Right atrium auricular region (tissue), 2 donors: ENCODE measurements at regions not wholly inside any gene's neighbourhood (a gene's known extent, or its start where the extent isn't known, plus 50 kb on each side); places are given as distances from the start of the nearest gene placed in this dataset.

Source experiments
- DNase-seq: peaks from one replicate; pipeline ENCODE4 v3.0.0-alpha.2; 2019; ENCODE audit warnings: low spot score
- H3K27ac ChIP-seq, 2 donors: fragments of 200-600 bp; sonication (generic); 1 replicate in 1 of 2; 2 replicates in 1 of 2; pipeline ENCODE4 v1.5.1; 2016 to 2019
- H3K27me3 ChIP-seq, 2 donors: fragments of 200-600 bp; sonication (generic); one replicate each; pipeline versions ENCODE4 v1.5.1 to v1.6.0; 2017 to 2019
- H3K36me3 ChIP-seq: fragments of 200-600 bp; sonication (generic); one replicate; pipeline ENCODE4 v1.5.1; 2016
- H3K4me1 ChIP-seq, 2 donors: fragments of 200-600 bp; sonication (generic); one replicate each; pipeline versions ENCODE4 v1.5.1 to v1.6.0; 2017 to 2019
- H3K4me3 ChIP-seq, 2 donors: fragments of 200-600 bp; sonication (generic); 1 replicate in 1 of 2; 2 replicates in 1 of 2; pipeline ENCODE4 v1.5.1; 2017 to 2019; ENCODE audit warnings: mild to moderate bottlenecking in 1 of 2, moderate library complexity in 1 of 2
- H3K9me3 ChIP-seq, 2 donors: fragments of 200-600 bp; sonication (generic); one replicate each; pipeline ENCODE4 v1.5.1; 2019
- TF ChIP-seq, protein P1 (sequence below), 2 donors: fragments of 200-600 bp; sonication (generic); IDR thresholded peaks; one replicate each; pipeline ENCODE4 v1.5.1; 2019; ENCODE audit warnings: antibody characterized with exemption in 2 of 2

DNA sequence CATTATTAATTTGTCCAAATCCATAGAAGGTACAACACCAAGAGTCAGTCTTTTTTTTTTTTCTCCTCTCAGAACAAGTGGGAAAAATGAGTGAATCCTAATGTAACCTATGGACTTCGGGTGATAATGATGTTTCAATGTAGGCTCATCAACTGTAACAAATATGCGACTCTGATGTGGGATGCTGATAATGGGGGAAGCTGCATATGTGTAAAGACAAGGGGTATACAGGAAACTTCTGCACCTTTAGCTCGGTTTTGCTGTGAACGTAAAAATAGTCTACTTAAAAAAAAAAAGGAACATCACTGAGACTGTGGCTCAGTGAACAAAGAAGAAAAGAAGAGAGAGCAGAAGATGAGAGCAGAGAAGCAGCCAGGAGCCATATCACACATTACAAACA, 78.3 kb upstream of the ARHGAP32 start:
- no peak overlapping the region for H3K4me3 ChIP-seq
- no peak for DNase-seq
- H3K9me3 ChIP-seq, result no peaks in the 10 kb centered on the region
- H3K27ac ChIP-seq, result no peak overlapping the region
- TF ChIP-seq, protein P1, sequence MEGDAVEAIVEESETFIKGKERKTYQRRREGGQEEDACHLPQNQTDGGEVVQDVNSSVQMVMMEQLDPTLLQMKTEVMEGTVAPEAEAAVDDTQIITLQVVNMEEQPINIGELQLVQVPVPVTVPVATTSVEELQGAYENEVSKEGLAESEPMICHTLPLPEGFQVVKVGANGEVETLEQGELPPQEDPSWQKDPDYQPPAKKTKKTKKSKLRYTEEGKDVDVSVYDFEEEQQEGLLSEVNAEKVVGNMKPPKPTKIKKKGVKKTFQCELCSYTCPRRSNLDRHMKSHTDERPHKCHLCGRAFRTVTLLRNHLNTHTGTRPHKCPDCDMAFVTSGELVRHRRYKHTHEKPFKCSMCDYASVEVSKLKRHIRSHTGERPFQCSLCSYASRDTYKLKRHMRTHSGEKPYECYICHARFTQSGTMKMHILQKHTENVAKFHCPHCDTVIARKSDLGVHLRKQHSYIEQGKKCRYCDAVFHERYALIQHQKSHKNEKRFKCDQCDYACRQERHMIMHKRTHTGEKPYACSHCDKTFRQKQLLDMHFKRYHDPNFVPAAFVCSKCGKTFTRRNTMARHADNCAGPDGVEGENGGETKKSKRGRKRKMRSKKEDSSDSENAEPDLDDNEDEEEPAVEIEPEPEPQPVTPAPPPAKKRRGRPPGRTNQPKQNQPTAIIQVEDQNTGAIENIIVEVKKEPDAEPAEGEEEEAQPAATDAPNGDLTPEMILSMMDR (IDR thresholded peaks at IDR 0.05), result no peak
- H3K27me3 ChIP-seq, result no peaks in the 10 kb centered on the region
- H3K4me1 ChIP-seq, result peaks cover 0 to under 1% of the 10 kb centered on the region in 2 donors
- H3K36me3 ChIP-seq, result no peaks in the 10 kb centered on the region

DNA sequence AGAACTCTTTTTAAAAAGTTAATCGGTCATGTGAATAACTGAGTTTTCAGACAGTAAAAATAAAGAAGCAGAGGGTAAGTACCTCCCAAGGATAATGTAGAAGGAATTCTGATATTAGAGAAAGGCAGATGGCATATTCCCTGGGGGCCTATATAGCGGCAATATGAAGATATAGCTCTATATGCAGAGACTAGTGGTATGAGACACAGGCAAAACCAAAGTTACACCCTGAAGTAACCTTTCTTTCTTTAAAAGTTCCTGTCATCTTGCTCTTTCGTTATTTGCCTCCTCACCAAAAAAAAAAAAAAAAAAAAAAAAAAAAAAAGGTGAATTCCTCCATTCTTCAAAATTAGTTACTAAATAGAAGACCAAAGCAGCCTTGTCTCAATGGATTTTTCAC, 76.2 kb upstream of the ARHGAP32 start:
- DNase-seq, result no peak
- no peaks in the 10 kb centered on the region for H3K36me3 ChIP-seq
- H3K4me3 ChIP-seq, result no peak overlapping the region
- TF ChIP-seq, protein P1 (IDR thresholded peaks at IDR 0.05), result no peak
- H3K27ac ChIP-seq, result no peak overlapping the region
- H3K27me3 ChIP-seq, result no peaks in the 10 kb centered on the region
- H3K9me3 ChIP-seq, result no peaks in the 10 kb centered on the region
- no peaks in the 10 kb centered on the region for H3K4me1 ChIP-seq

DNA sequence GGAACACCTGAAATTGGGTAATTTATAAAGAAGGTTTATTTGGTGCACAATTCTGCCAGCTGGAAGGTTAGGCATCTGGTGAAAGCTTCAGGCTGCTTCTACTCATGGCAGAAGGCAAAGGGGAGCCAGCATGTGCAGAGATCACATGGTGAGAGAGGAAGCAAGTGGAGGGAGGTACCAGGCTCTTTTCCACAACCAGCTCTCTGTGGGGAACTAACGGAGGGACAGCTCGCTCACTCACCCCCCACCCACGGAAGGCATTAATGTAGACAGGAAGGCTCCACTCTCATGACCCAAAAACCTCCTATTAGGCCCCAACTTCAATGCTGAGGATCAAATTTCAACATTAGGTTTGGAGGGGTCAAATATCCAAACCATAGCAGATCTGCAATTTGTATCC, 75.6 kb upstream of the ARHGAP32 start:
- H3K4me1 ChIP-seq, result no peaks in the 10 kb centered on the region
- DNase-seq, result no peak
- H3K36me3 ChIP-seq, result no peaks in the 10 kb centered on the region
- no peaks in the 10 kb centered on the region for H3K27me3 ChIP-seq
- TF ChIP-seq, protein P1 (IDR thresholded peaks at IDR 0.05), result no peak
- H3K9me3 ChIP-seq, result no peaks in the 10 kb centered on the region
- H3K4me3 ChIP-seq, result no peak overlapping the region
- no peak overlapping the region for H3K27ac ChIP-seq

DNA sequence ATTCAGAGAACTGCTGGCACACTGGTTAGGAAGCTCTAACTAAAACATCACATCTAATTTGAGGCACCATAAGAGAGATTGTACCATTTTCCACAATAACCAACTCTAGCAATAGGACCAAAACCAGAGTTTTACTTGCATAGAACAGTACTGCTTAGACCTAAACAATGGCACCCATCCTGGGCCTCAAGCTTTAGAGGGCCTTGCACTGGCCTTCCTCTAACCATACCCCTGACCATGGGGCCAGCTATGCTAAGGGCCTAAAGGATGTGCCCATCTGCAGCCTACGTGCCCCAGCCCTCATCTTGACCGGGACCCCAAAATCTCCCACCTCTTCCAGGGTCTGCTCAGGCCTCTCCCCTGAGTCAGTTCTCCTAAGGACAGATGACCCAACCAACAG, 74.4 kb upstream of the ARHGAP32 start:
- Histone ChIP-seq H3K27me3 (no peaks in the 10 kb centered on the region), H3K4me1 (no peaks in the 10 kb centered on the region), H3K9me3 (no peaks in the 10 kb centered on the region), H3K27ac (no peak overlapping the region), H3K36me3 (no peaks in the 10 kb centered on the region), H3K4me3 (no peak overlapping the region)
- TF ChIP-seq, protein P1 (IDR thresholded peaks at IDR 0.05), result no peak
- DNase-seq, result no peak

DNA sequence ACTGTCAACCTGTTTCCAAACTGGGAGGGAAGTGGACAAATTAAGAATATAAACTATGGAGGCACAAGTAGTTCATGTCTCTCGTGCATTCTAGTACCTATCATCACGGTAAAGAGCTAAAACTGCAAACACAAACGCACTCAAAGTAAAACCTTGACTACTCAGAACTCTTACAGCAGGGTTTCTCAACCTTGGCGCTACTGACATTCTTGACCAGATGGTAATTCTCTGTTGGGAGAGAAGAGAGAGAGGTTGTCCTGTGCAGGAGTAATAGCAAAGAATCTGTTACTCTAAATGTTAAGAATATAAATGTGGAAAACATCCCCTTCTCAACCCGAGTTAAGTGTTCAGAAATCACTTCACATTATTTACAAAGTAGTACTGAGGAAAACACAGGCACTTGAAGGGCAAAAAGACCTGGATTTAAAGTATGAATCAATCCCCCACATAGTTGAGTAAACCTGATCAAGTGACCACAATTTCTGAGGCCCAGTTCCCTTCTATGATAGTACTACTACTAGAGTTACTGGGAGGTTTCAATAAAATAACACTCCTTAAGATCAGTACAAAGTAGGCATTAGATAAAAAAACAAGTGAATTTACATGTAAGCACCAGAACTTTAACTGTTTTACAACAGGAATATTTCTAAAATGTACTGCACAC, 73.1 kb upstream of the ARHGAP32 start:
- TF ChIP-seq, protein P1 (IDR thresholded peaks at IDR 0.05), result no peak
- H3K4me1 ChIP-seq, result no peaks in the 10 kb centered on the region

DNA sequence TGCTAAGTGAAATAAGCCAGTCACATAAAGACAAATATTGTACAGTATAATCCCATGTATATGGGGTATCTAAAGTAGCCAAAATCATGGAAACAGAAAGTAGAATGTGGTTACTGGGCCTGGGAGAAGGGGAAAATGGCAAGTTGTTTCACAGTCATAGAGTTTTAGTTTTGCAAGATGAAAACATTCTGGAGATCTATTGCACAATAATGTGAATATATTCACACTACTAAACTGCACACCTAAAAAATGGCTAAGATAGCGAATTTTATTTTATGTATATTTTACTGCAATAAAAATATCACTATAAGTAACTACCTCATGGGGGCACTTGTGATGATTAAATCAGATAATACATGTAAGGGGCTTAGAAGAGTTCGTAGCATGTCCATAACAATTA, 72.0 kb upstream of the ARHGAP32 start:
- no peaks in the 10 kb centered on the region for H3K27me3 ChIP-seq
- no peaks in the 10 kb centered on the region for H3K4me1 ChIP-seq
- TF ChIP-seq, protein P1 (IDR thresholded peaks at IDR 0.05), result no peak
- no peaks in the 10 kb centered on the region for H3K9me3 ChIP-seq
- H3K27ac ChIP-seq, result no peak overlapping the region
- no peak overlapping the region for H3K4me3 ChIP-seq
- no peaks in the 10 kb centered on the region for H3K36me3 ChIP-seq
- DNase-seq, result no peak

More for the DNA sequence above, 73.1 kb upstream of the ARHGAP32 start:
- no peaks in the 10 kb centered on the region for H3K27me3 ChIP-seq
- H3K4me3 ChIP-seq, result no peak overlapping the region
- no peak overlapping the region for H3K27ac ChIP-seq
- no peaks in the 10 kb centered on the region for H3K36me3 ChIP-seq
- DNase-seq, result no peak
- H3K9me3 ChIP-seq, result no peaks in the 10 kb centered on the region
